HG02970 (cell line): ENCODE measurements at regions not wholly inside any gene's neighbourhood (a gene's known extent, or its start where the extent isn't known, plus 50 kb on each side); places are given as distances from the start of the nearest gene placed in this dataset.

Experiments
- ATAC-seq: cut with Tn5 transposase; IDR thresholded peaks from one replicate; pipeline ENCODE4 v1.9.1; 2021; ENCODE audit warnings: mild to moderate bottlenecking, moderate library complexity, moderate number of reproducible peaks; ENCODE audit not compliant: unreplicated experiment, low FRiP score

DNA sequence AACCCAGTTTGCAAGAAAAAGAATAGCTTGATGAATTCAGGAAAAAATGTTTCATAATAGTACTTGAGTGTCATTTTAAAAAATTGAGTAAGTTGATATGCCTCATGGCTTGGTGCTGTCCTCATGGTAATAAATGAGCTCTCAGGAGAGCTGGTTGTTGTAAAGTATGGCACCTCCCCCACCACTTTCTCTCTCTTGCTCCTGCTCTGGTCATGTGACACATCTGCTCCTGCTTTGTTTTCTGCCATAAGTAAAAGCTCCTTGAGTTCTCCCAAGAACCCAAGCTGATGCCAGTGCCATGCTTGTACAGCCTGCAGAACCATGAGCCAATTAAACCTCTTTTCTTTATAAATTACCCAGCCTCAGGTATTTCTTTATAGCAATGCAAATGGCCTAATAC is 108.8 kb upstream of the CRBN start:
- no peak for ATAC-seq

DNA sequence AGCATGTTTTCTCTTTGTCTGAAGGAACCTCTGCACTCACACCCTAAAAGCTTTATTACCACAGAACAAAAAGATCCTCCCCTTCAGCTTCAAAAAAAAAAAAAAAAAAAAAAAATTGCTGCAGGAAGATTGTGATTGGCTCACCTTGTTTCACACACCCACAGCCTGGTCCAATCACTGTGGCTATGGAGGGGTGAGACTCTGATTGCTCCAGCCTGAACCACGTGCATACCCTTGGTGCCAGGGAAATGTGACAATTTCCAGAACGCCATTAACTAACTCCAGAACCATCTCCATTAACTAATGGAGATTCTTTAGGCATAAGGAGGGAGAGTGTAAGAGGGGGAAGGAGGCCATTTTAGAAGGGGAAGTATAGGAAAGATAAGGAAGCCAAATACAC is 106.5 kb upstream of the CRBN start:
- ATAC-seq: no peak

DNA sequence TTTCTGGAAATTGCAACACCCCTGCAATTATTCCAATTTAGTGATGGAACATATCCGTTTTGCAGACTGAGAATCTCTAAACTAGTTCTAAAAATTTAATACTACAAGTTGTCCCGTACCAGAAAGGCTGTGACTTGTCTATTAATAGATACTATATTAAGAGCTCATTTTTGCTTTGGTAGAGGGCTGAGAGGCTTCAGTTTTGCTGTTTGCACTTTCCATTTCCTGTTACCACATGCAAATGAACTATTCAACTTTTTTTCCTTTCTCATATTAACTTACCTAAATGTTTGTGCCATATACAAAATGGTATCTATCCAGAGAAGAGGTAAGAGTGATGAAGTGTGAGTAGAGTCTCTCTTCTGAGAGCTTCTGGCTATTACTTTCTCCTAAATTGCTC is 101.5 kb upstream of the CRBN start:
- peak; percentile 38 for ATAC-seq

DNA sequence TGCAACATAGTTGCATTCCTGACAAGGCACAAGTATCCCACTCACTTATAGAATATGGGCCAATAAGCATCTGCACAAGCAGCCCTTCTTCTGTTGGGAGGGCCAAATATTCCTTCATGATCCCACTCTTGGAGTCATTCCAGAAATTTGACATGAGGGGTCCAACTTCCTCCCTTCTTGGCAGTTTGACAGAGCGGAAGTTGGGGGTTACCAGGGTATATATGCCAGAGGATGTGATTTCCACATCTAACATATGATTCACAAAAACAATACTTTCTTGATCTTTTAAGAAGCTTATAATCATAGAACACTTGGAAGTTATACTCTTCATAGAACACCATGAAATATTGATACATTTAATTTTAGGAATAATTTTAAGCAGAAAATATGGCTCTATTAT is 100.9 kb upstream of the CRBN start:
- no peak for ATAC-seq

DNA sequence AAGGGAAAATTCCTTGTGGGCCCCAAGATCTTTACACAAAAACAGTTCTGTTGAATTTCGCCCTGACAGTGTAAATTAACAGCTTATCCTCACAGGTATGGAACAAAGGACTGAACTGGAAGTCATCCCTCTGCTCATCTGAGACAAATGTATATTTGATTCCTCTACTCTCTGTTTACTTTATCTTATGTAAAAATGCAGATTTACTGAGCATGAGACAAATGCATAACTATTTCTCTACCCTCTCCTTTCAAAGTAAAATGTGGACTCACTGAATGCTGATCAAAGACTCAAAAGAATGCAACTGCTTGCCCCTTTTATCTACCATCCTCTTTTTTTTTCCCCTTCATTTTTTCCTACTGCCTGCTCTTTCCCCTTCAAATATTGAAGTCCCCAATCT is 98.6 kb upstream of the CRBN start:
- no peak for ATAC-seq

DNA sequence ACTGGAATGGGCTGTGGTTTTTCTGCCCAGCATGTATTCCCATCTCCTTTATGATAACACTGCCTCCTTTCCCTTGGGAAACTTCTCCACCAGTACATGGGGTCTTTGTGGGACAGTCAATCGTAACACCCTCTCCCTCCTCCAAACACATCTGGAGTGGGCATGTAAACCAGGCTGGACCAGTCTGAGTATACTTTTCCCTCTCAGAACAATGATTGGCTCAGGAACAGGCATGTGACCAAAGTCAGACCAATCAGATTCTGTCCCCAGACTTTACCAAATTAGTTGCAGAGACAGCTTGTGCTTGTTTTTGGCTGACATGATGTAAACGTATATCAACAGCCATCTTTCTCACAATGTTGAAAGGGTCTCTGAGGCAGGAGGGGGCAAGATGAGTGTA is 97.1 kb upstream of the CRBN start:
- ATAC-seq: no peak

DNA sequence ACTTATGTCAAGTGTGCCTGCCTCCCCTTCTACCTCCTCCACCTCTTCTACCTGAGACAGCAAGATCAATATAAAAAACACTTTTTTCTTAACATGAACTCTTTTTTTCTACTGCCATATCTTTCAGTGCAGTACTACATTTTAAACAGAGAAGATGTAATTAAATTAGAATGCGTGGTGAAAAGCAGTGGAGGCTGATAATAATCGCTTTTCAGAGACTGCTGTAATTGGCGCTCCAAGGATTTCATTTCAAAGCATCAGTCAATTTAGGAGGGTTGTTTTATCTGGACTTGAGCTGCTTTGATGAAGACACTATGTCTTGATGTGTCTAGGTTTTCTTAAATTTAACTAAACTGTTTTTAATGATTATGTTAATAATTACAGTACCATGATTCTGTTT is 85.3 kb upstream of the CRBN start:
- no peak for ATAC-seq

DNA sequence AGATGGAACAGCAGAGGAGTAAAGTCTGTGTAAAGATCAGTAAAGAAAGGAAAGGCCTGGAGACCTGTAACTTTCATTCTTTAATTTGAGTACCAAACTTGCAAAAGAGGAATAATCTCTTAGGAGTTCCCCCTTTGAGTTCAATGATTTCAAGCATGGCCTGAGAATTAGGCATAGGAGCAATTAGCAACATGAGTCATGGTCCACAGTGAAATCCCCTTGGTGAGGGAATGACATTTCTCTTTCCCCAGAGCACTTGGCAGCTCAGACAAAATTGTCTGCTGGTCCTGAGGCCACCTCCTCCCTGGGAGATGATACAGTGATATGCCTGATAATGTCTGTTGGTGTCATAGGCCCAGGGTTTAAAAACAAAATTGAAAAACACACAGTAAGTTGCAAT is 81.4 kb upstream of the CRBN start:
- ATAC-seq: no peak

DNA sequence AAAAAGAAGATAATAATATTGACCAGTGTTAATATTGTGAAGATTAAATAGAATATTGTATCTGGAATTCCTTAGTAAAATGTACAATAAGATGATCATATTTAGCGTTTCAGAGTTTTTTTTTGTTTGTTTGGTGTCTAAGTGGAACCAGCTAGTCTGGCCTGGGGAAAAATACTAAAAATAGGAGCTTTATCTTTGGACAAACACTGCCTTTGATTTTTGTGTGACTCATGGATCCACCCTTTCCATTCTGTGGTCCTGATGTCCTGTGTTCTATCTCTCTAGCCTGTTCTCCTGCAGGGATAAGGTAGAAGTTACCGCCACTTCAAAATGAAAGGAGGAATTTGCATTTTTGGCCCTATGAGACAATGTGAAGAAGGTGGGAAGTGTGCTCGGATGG is 79.7 kb upstream of the CRBN start:
- no peak for ATAC-seq

DNA sequence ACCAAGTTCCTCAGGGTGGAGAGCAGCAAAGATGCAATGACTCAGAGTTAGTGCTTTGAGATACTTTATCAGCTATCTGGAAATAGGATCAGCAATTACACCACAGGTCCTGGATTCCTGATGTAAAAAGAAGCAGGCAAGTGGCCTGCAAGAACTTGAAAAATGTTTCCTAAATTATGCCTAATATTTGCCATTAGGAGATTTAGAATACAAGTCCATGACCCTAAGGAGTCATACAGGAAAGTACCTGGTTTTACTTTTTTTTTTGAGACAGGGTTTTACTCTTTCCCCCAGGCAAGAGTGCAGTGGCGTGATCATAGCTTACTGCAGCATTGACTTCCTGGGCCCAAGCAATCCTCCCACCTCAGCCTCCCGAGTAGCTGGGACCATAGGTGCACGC is 78.8 kb upstream of the CRBN start:
- no peak for ATAC-seq

DNA sequence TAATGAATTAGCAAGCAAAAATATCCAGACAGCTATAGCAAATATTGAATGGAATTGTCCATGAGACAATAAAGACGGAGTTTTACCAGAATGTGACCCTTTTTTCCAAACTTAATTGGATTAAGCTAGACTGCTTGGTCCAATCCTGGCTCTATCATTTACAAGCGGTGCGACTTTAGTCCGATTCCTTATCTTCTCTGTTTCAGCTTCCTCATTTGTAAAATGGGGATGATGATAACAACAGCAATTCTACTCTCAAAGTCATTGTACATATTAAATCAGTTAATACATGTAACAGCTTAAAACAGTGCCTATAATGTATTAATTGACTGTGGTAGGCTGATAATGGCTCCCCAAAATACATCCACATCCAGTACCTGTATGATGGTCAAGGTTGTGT is 62.1 kb upstream of the CRBN start:
- no peak for ATAC-seq

DNA sequence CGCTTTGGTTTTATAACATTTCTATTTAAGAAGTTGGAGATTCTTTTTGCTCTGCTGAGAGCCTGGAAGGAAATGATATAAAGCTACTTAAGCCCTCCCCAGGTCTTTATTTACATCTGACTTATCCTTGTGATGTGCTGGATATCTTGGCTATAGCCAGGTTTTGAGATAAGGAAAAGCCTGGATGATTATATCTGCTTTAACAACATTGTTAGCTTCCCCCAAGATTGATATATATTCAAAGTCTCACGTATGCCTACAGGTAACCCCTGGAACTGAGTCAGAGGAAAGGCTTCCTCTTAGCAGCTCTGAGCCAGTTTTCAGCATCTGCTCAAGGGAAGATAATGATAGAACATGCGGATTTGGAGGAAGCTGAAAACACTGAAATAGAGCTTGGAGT is 61.5 kb upstream of the CRBN start:
- no peak for ATAC-seq

DNA sequence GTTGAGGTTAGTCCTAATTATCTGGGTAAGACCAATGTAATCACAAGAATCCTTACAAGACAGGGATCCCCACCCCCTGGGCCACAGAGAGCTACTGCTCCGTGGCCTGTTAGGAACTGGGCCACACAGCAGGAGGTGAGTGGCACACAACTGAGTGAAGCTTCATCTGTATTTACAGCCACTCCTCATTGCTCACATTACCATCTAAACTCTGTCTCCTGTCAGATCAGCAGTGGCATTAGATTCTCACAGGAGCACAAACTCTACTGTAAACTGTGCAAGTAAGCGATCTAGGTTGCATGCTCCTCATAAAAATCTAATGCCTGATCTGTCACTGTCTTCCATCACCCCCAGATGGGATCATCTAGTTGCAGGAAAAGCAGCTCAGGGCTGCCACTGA is 58.5 kb upstream of the CRBN start:
- ATAC-seq: no peak

DNA sequence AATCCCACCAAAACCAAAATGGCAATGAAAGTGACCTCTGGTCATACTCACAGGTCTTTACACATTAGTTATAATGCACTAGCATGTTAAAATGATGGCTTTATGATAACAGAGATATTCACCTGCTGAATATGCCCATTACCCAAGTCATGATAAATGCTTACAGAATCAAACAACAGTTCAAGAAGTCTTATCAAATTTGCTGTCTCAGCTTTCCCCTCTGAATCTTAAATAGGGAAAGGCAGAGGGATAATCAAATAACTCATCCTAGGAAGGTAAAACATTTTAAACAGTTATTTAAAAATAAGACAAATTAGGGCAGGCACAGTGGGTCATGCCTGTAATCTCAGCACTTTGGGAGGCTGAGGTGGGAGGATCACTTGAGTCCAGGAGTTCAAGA is 52.8 kb upstream of the CRBN start:
- ATAC-seq: no peak
